OCI-LY7 (cell line): ENCODE measurements at regions not wholly inside any gene's neighbourhood (a gene's known extent, or its start where the extent isn't known, plus 50 kb on each side); places are given as distances from the start of the nearest gene placed in this dataset.

Source experiments
- BruUV-seq: library from RNA; stranded (reverse); fragments of 400-500 nt; replicated peaks from 2 replicates; lab custom pipeline; 2021; lab: Mats Ljungman, UMichigan
- CTCF ChIA-PET: fragments of 300-600 bp; sonication (Branson Sonifier 250); formaldehyde crosslinking; loops from one replicate; lab custom pipeline; 2022; ENCODE audit warnings: antibody characterized with exemption; ENCODE audit not compliant: unreplicated experiment; lab: Charles Lee
- POLR2A ChIA-PET: fragments of 300-600 bp; sonication (Branson Sonifier 250); formaldehyde crosslinking; loops from one replicate; lab custom pipeline; 2022; ENCODE audit warnings: antibody characterized with exemption; lab: Charles Lee
- DNase-seq: peaks from one replicate; pipeline ENCODE4 v3.0.0-alpha.2; 2015; ENCODE audit warnings: low spot score
- H2AFZ ChIP-seq: fragments of 200-600 bp; sonication (generic), shearing (Covaris generic); 2 replicates; pipeline ENCODE4 v1.6.1; 2014; ENCODE audit warnings: mild to moderate bottlenecking, antibody characterized with exemption, low read length, moderate library complexity
- H3K27ac ChIP-seq: fragments of 200-600 bp; sonication (generic); 2 replicates; pipeline ENCODE4 v1.5.1; 2014; ENCODE audit warnings: mixed run types, low read depth, mild to moderate bottlenecking, moderate library complexity, low read length, inconsistent platforms; ENCODE audit not compliant: poor library complexity, severe bottlenecking
- H3K36me3 ChIP-seq: fragments of 200-600 bp; sonication (generic); 2 replicates; pipeline ENCODE4 v1.6.1; 2014; ENCODE audit warnings: mild to moderate bottlenecking, antibody characterized with exemption, low read length, moderate library complexity, mixed read lengths; ENCODE audit not compliant: insufficient read depth
- H3K4me1 ChIP-seq: fragments of 200-600 bp; sonication (generic); 2 replicates; pipeline ENCODE4 v1.5.1; 2014; ENCODE audit warnings: mild to moderate bottlenecking, low read length; ENCODE audit not compliant: insufficient read depth, poor library complexity, severe bottlenecking
- H3K4me2 ChIP-seq: fragments of 200-600 bp; sonication (generic); 2 replicates; pipeline ENCODE4 v1.6.1; 2014; ENCODE audit warnings: mild to moderate bottlenecking, low read length
- H3K4me3 ChIP-seq: fragments of 200-600 bp; sonication (generic); 2 replicates; pipeline ENCODE4 v1.5.1; 2014; ENCODE audit warnings: mild to moderate bottlenecking, low read depth, low read length; ENCODE audit not compliant: poor library complexity, severe bottlenecking
- H3K79me2 ChIP-seq: fragments of 200-600 bp; sonication (generic); 2 replicates; pipeline ENCODE4 v1.6.1; 2016; ENCODE audit warnings: low read depth, mild to moderate bottlenecking, low read length, moderate library complexity, mixed read lengths; ENCODE audit not compliant: insufficient read depth
- H3K9me2 ChIP-seq: fragments of 200-600 bp; sonication (generic); 2 replicates; pipeline ENCODE4 v1.6.1; 2016; ENCODE audit warnings: mild to moderate bottlenecking, low read length, mixed read lengths; ENCODE audit not compliant: insufficient read depth
- H3K9me3 ChIP-seq: fragments of 200-600 bp; sonication (generic); 2 replicates; pipeline ENCODE4 v1.6.1; 2014; ENCODE audit warnings: mild to moderate bottlenecking, mixed run types, low read length, mixed read lengths
- H4K20me1 ChIP-seq: fragments of 200-600 bp; sonication (generic); 2 replicates; pipeline ENCODE4 v1.6.1; 2014; ENCODE audit warnings: mild to moderate bottlenecking, antibody characterized with exemption, low read length, moderate library complexity, mixed read lengths; ENCODE audit not compliant: insufficient read depth
- CTCF ChIP-seq: fragments of 200-600 bp; sonication (generic); conservative IDR thresholded peaks from 2 replicates; pipeline ENCODE4 v1.5.1; 2014; ENCODE audit warnings: mild to moderate bottlenecking, antibody characterized with exemption, low read length, moderate library complexity, mixed read lengths
- EZH2phosphoT487 ChIP-seq: fragments of 200-600 bp; sonication (generic); IDR thresholded peaks from 2 replicates; pipeline ENCODE4 v1.6.1; 2018; ENCODE audit warnings: low read depth, borderline replicate concordance, mild to moderate bottlenecking, mixed run types, antibody characterized with exemption, low read length, moderate library complexity, mixed read lengths
- intact Hi-C: fragments of 100-400 bp; cut with micrococcal nuclease; formaldehyde crosslinking; loops from one replicate; pipeline ENCODE4 v1.10.0; 2022; ENCODE audit not compliant: unreplicated experiment

- Histone ChIP-seq H3K27ac (no peak overlapping the region), H3K9me3 (peaks cover 9% of the 10 kb centered on the region; the same call in 1 of the 2 replicates), H3K4me3 (no peak overlapping the region), H3K79me2 (no peaks in the 10 kb centered on the region), H3K9me2 (no peaks in the 10 kb centered on the region), H4K20me1 (no peaks in the 10 kb centered on the region), H2AFZ (no peak overlapping the region), H3K4me1 (peaks cover 2% of the 10 kb centered on the region), H3K36me3 (no peaks in the 10 kb centered on the region; the same call in 1 of the 2 replicates), H3K4me2 (no peak overlapping the region)
- intact Hi-C loops: no loop called here
- CTCF ChIA-PET: no interaction called here
- TF ChIP-seq CTCF: no peak
- TF ChIP-seq EZH2phosphoT487: no peak
- no TSS peak for BruUV-seq
- DNase-seq: no peak
- POLR2A ChIA-PET: interaction anchor here (0.6 to 1.5 kb wide), 3 partner anchors 45 to 165 kb away, joined by 3 to 6 read pairs (median 3); no protein-coding TSS in a partner anchor
These were observed 271.5 kb upstream of the SIX2 start for GRCh38 chr2:45280794-45281193.

GRCh38 chr2:45279356-45279755 lies 270.1 kb upstream of the SIX2 start:
- BruUV-seq: no TSS peak
- Histone ChIP-seq H3K36me3 (no peaks in the 10 kb centered on the region), H3K27ac (no peak overlapping the region), H3K79me2 (no peaks in the 10 kb centered on the region), H3K9me2 (no peaks in the 10 kb centered on the region), H3K4me3 (no peak overlapping the region), H4K20me1 (no peaks in the 10 kb centered on the region), H3K4me2 (no peak overlapping the region), H2AFZ (no peak overlapping the region), H3K4me1 (peaks cover 4% of the 10 kb centered on the region), H3K9me3 (peaks cover 2% of the 10 kb centered on the region; the same call in 1 of the 2 replicates)
- intact Hi-C loops: no loop called here
- CTCF ChIA-PET: no interaction called here
- POLR2A ChIA-PET: interaction anchor here (1.5 kb wide), 1 partner anchor 46 kb away, joined by 3 read pairs; no protein-coding TSS in a partner anchor
- DNase-seq: no peak
- TF ChIP-seq EZH2phosphoT487: no peak
- TF ChIP-seq CTCF: no peak

GRCh38 chr2:45278365-45279078 lies 269.3 kb upstream of the SIX2 start:
- Histone ChIP-seq H2AFZ (no peak overlapping the region), H3K4me1 (peaks cover 4% of the 10 kb centered on the region), H3K9me2 (no peaks in the 10 kb centered on the region), H3K9me3 (no peaks in the 10 kb centered on the region), H3K27ac (no peak overlapping the region), H3K4me3 (no peak overlapping the region), H4K20me1 (no peaks in the 10 kb centered on the region), H3K79me2 (no peaks in the 10 kb centered on the region), H3K4me2 (no peak overlapping the region), H3K36me3 (no peaks in the 10 kb centered on the region)
- ChIA-PET POLR2A (interaction anchor here (0.6 kb wide), 1 partner anchor 1355 kb away, joined by 3 read pairs; no protein-coding TSS in a partner anchor), CTCF (no interaction called here)
- no TSS peak for BruUV-seq
- TF ChIP-seq CTCF (no peak), EZH2phosphoT487 (no peak)
- intact Hi-C loops: no loop called here
- no peak for DNase-seq
